OCI-LY3 (cell line): ENCODE measurements at regions not wholly inside any gene's neighbourhood (a gene's known extent, or its start where the extent isn't known, plus 50 kb on each side); places are given as distances from the start of the nearest gene placed in this dataset.
"Not testable (repeated sequence)": the region's sequence is repeated elsewhere in the genome, so short reads cannot be mapped to it uniquely, and the experiment has no call there.

Source experiments
- EZH2phosphoT487 ChIP-seq: fragments of 200-600 bp; shearing (Covaris generic); IDR thresholded peaks from 2 replicates; pipeline ENCODE4 v1.6.1; 2018; ENCODE audit warnings: antibody characterized with exemption, mixed run types, low read depth
- TF ChIP-seq, protein P1 (sequence below): fragments of 200-600, 300-600 bp; sonication (generic); IDR thresholded peaks from 2 replicates; pipeline ENCODE4 v1.5.1; 2014; ENCODE audit warnings: antibody characterized with exemption, low read length, low read depth

DNA sequence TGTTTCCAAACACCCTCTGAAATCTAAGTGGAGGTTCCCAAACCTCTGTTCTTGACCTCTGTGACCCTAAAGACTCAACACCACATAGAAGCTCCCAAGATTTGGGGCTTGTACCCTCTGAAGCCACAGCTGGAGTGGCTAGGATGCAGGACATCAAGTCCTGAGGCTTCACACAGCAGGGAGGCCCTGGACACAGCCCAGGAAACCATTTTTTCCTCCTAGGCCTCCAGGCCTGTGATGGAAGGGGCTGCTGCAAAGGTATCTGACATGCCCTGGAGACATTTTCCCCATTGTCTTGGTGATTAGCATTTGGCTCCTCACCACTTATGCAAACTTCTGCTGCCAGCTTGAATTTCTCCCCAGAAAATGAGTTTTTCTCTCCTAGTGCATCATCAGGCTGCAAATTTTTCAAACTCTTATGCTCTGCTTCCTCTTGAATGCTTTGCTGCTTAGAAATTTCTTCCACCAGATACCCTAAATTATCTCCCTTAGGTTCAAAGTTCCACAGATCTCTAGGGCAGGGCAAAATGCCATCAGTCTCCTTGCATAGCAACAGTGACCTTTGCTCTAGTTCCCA lies 200.5 kb upstream of the ARL4C start:
- TF ChIP-seq, protein P1, sequence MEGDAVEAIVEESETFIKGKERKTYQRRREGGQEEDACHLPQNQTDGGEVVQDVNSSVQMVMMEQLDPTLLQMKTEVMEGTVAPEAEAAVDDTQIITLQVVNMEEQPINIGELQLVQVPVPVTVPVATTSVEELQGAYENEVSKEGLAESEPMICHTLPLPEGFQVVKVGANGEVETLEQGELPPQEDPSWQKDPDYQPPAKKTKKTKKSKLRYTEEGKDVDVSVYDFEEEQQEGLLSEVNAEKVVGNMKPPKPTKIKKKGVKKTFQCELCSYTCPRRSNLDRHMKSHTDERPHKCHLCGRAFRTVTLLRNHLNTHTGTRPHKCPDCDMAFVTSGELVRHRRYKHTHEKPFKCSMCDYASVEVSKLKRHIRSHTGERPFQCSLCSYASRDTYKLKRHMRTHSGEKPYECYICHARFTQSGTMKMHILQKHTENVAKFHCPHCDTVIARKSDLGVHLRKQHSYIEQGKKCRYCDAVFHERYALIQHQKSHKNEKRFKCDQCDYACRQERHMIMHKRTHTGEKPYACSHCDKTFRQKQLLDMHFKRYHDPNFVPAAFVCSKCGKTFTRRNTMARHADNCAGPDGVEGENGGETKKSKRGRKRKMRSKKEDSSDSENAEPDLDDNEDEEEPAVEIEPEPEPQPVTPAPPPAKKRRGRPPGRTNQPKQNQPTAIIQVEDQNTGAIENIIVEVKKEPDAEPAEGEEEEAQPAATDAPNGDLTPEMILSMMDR, result not testable (repeated sequence)
- not testable (repeated sequence) for TF ChIP-seq EZH2phosphoT487
